GM18502 (cell line): ENCODE measurements at regions not wholly inside any gene's neighbourhood (a gene's known extent, or its start where the extent isn't known, plus 50 kb on each side); places are given as distances from the start of the nearest gene placed in this dataset.

Experiments used
- ATAC-seq: cut with Tn5 transposase; IDR thresholded peaks from one replicate; pipeline ENCODE4 v1.9.1; 2021; ENCODE audit warnings: mild to moderate bottlenecking; ENCODE audit not compliant: unreplicated experiment, poor library complexity

- no peak for ATAC-seq
Observed at GRCh38 chr12:69091442-69092017, 147.8 kb upstream of the CPSF6 start.

- ATAC-seq: no peak
Observed at GRCh38 chr12:69092137-69092536, 147.2 kb upstream of the CPSF6 start.

GRCh38 chr12:69094606-69095216 is 144.7 kb upstream of the CPSF6 start:
- no peak for ATAC-seq

- no peak for ATAC-seq
Observed at GRCh38 chr12:69095765-69096477, 143.4 kb upstream of the CPSF6 start.

GRCh38 chr12:69096669-69097335 is 142.6 kb upstream of the CPSF6 start:
- ATAC-seq: no peak

- ATAC-seq: no peak
Observed at GRCh38 chr12:69097619-69098368, 141.6 kb upstream of the CPSF6 start.

- ATAC-seq: no peak
Observed at GRCh38 chr12:69099201-69099837, 140.1 kb upstream of the CPSF6 start.

- ATAC-seq: no peak
Observed at GRCh38 chr12:69101505-69101904, 137.9 kb upstream of the CPSF6 start.

- ATAC-seq: no peak
Observed at GRCh38 chr12:69102856-69103255, 136.5 kb upstream of the CPSF6 start.

GRCh38 chr12:69105101-69105962 is 134.0 kb upstream of the CPSF6 start:
- no peak for ATAC-seq

- ATAC-seq: no peak
Observed at GRCh38 chr12:69106482-69107118, 132.8 kb upstream of the CPSF6 start.

- ATAC-seq: no peak
Observed at GRCh38 chr12:69107541-69107940, 131.8 kb upstream of the CPSF6 start.

GRCh38 chr12:69108037-69108436 is 131.3 kb upstream of the CPSF6 start:
- ATAC-seq: no peak

- ATAC-seq: no peak
Observed at GRCh38 chr12:69112616-69113015, 126.8 kb upstream of the CPSF6 start.

- ATAC-seq: no peak
Observed at GRCh38 chr12:69115099-69115498, 124.3 kb upstream of the CPSF6 start.

GRCh38 chr12:69115951-69116350 is 123.4 kb upstream of the CPSF6 start:
- no peak for ATAC-seq

- ATAC-seq: no peak
Observed at GRCh38 chr12:69117566-69118266, 121.7 kb upstream of the CPSF6 start.

- ATAC-seq: no peak
Observed at GRCh38 chr12:69118516-69118915, 120.9 kb upstream of the CPSF6 start.
